Natural killer cell (primary cell): ENCODE measurements at regions not wholly inside any gene's neighbourhood (a gene's known extent, or its start where the extent isn't known, plus 50 kb on each side); places are given as distances from the start of the nearest gene placed in this dataset.

Experiments
- ATAC-seq, 3 donors: fragments of 150-1000 bp in 2 of 3; fragments of 200-7000 bp in 1 of 3; cut with Tn5 transposase; 1 replicate in 1 of 3; 2 replicates in 2 of 3; pipeline ENCODE4 v1.10.0; 2021; ENCODE audit warnings: mild to moderate bottlenecking in 2 of 3, moderate library complexity in 2 of 3
- DNase-seq, 2 donors: peaks; one replicate each; pipeline versions ENCODE4 v3.0.0 to v3.0.0-alpha.2; 2013 to 2021; ENCODE audit warnings: mixed read lengths in 1 of 2
- H3K27ac ChIP-seq: one replicate; pipeline ENCODE4 v1.5.1; 2013; ENCODE audit warnings: mild to moderate bottlenecking, low read length
- H3K27me3 ChIP-seq: one replicate; pipeline ENCODE4 v1.6.1; 2013; ENCODE audit warnings: low read length; ENCODE audit not compliant: control insufficient read depth, insufficient read depth
- H3K36me3 ChIP-seq: one replicate; pipeline ENCODE4 v1.6.1; 2013; ENCODE audit warnings: low read length; ENCODE audit not compliant: control insufficient read depth, insufficient read depth
- H3K4me1 ChIP-seq: one replicate; pipeline ENCODE4 v1.6.1; 2013; ENCODE audit warnings: low read length; ENCODE audit not compliant: control insufficient read depth, insufficient read depth
- H3K4me3 ChIP-seq: one replicate; pipeline ENCODE4 v1.5.1; 2013; ENCODE audit warnings: low read length
- H3K9me3 ChIP-seq: one replicate; pipeline ENCODE4 v1.6.1; 2013; ENCODE audit warnings: low read length; ENCODE audit not compliant: control insufficient read depth, insufficient read depth
- H3K27ac Mint-ChIP-seq, 2 donors: one replicate each; pipeline ENCODE4 v1.8.0; 2022; ENCODE audit warnings: mild to moderate bottlenecking in 2 of 2, mixed read lengths in 2 of 2, moderate library complexity in 1 of 2
- H3K27me3 Mint-ChIP-seq, 2 donors: one replicate each; pipeline ENCODE4 v1.8.0; 2022; ENCODE audit warnings: low read depth in 2 of 2, mixed read lengths in 2 of 2
- H3K36me3 Mint-ChIP-seq: one replicate; pipeline ENCODE4 v1.8.0; 2022; ENCODE audit warnings: mixed read lengths
- H3K4me1 Mint-ChIP-seq, 2 donors: one replicate each; pipeline ENCODE4 v1.8.0; 2022; ENCODE audit warnings: mixed read lengths in 2 of 2
- H3K4me3 Mint-ChIP-seq: one replicate; pipeline ENCODE4 v1.8.0; 2022; ENCODE audit warnings: mild to moderate bottlenecking, moderate library complexity, mixed read lengths
- H3K9me3 Mint-ChIP-seq, 2 donors: one replicate each; pipeline ENCODE4 v1.8.0; 2022; ENCODE audit warnings: mixed read lengths in 2 of 2
- whole genome bisulfite sequencing: methylation state at CpG from one replicate; pipeline ENCODE4 v1.1.7; 2013; ENCODE audit warnings: missing lambda C conversion rate; ENCODE audit not compliant: insufficient coverage; 5-methylcytosine and 5-hydroxymethylcytosine counted together
- intact Hi-C: fragments of 100-400 bp; cut with micrococcal nuclease; formaldehyde crosslinking; loops from one replicate; pipeline ENCODE4 v1.14.2; 2022
- TF ChIP-seq, protein P1 (sequence below): fragments of 200-600 bp; IDR thresholded peaks from one replicate; pipeline ENCODE4 v1.8.0; 2022; ENCODE audit warnings: antibody characterized with exemption

DNA sequence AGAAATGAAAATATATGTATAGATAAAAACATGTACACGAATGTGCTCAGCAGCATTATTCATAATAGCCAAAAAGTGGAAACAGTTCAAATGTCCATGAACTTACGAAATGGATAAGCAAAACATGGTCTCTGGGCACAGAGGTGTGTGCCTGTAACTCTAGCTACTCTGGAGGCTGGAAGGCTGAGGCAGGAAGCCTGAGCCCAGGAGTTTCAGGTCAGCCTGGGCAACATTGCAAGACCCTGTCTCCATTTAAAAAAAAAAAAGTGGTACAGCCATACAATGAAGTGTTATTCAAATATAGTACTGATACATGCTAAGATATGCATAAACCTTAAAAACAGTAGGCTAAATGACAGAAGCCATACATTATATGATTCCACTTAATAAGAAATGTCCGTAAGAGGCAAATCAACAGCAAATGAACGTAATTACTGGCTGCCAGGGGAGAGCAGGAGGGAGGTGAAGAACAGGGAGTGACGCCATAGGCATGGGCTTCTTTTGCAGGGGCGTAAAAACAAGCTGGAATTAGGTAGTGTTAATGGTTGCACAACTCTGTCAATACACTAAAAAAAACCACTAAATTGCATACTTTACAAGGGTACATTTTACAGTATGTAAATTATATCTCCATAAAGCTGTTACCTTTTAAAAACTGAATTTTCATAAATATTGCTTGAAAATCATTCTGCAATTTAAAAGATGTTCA, 87.2 kb upstream of the PLEKHM1 start:
- intact Hi-C loops: no loop called here
- Histone ChIP-seq H3K27me3 (no peaks in the 10 kb centered on the region), H3K4me3 (no peak overlapping the region), H3K9me3 (no peaks in the 10 kb centered on the region), H3K4me1 (peaks cover under 1% of the 10 kb centered on the region), H3K36me3 (no peaks in the 10 kb centered on the region), H3K27ac (no peak overlapping the region)
- TF ChIP-seq, protein P1, sequence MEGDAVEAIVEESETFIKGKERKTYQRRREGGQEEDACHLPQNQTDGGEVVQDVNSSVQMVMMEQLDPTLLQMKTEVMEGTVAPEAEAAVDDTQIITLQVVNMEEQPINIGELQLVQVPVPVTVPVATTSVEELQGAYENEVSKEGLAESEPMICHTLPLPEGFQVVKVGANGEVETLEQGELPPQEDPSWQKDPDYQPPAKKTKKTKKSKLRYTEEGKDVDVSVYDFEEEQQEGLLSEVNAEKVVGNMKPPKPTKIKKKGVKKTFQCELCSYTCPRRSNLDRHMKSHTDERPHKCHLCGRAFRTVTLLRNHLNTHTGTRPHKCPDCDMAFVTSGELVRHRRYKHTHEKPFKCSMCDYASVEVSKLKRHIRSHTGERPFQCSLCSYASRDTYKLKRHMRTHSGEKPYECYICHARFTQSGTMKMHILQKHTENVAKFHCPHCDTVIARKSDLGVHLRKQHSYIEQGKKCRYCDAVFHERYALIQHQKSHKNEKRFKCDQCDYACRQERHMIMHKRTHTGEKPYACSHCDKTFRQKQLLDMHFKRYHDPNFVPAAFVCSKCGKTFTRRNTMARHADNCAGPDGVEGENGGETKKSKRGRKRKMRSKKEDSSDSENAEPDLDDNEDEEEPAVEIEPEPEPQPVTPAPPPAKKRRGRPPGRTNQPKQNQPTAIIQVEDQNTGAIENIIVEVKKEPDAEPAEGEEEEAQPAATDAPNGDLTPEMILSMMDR: no peak
- Mint-ChIP-seq H3K4me1 (peaks cover 12 to 27% of the 10 kb centered on the region in 2 donors), H3K27ac (no peak overlapping the region), H3K9me3 (no peaks in the 10 kb centered on the region), H3K27me3 (no peaks in the 10 kb centered on the region), H3K4me3 (no peak overlapping the region), H3K36me3 (no peaks in the 10 kb centered on the region)
- DNase-seq (no peak), ATAC-seq (no peak)
- 97% methylated on average over 6 of the region's 6 CpGs for WGBS

DNA sequence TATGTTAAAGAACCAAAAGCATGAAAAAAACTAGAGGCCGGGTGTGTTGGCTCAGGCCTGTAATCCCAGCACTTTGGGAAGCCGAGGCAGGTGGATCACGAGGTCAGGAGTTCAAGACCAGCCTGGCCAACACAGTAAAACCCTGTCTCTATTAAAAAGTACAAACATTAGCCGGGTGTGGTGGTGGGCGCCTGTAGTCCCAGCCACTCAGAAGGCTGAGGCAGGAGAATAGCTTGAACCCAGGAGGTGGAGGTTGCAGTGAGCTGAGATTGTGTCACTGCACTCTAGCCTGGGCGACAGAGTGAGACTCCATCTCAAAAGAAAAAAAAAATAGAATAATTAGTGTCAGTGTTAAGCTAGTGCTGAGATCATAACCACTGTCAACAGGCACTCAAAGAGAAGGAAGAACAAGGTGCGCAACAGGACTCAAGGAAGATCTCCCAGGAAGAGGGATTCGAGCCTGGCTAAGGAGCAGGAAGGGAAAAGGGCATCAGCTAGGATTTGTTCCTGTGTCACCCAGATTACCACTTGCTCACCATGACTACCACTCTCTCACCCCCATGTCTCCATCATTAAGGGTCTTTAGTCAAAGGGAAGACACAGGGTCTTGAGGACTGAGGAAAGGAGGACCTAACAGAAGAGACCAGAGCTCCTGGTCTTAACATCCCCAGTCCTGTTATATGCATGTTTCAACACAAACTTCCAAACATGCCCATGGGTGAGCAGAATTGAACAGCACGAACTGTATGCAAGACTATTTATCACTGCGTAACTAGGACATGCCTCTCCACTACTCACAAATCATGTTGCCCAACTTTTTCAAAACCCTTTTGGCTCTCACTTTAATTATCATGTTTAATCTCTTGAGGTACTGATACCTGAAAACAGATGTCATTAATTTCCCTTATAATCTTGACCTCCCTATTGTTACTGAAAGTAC, 88.3 kb upstream of the PLEKHM1 start:
- TF ChIP-seq, protein P1: no peak
- Mint-ChIP-seq H3K9me3 (no peaks in the 10 kb centered on the region), H3K27me3 (no peaks in the 10 kb centered on the region), H3K4me1 (peaks cover 17 to 27% of the 10 kb centered on the region in 2 donors), H3K36me3 (no peaks in the 10 kb centered on the region), H3K4me3 (no peak overlapping the region), H3K27ac (no peak overlapping the region)
- intact Hi-C loops: no loop called here
- DNase-seq (no peak), ATAC-seq (no peak)
- H3K36me3 ChIP-seq: no peaks in the 10 kb centered on the region
- H3K4me1 ChIP-seq: peaks cover 3% of the 10 kb centered on the region
- H3K27me3 ChIP-seq: no peaks in the 10 kb centered on the region
- WGBS: 96% methylated on average over 10 of the region's 10 CpGs
- no peak overlapping the region for H3K4me3 ChIP-seq
- no peak overlapping the region for H3K27ac ChIP-seq
- H3K9me3 ChIP-seq: no peaks in the 10 kb centered on the region

DNA sequence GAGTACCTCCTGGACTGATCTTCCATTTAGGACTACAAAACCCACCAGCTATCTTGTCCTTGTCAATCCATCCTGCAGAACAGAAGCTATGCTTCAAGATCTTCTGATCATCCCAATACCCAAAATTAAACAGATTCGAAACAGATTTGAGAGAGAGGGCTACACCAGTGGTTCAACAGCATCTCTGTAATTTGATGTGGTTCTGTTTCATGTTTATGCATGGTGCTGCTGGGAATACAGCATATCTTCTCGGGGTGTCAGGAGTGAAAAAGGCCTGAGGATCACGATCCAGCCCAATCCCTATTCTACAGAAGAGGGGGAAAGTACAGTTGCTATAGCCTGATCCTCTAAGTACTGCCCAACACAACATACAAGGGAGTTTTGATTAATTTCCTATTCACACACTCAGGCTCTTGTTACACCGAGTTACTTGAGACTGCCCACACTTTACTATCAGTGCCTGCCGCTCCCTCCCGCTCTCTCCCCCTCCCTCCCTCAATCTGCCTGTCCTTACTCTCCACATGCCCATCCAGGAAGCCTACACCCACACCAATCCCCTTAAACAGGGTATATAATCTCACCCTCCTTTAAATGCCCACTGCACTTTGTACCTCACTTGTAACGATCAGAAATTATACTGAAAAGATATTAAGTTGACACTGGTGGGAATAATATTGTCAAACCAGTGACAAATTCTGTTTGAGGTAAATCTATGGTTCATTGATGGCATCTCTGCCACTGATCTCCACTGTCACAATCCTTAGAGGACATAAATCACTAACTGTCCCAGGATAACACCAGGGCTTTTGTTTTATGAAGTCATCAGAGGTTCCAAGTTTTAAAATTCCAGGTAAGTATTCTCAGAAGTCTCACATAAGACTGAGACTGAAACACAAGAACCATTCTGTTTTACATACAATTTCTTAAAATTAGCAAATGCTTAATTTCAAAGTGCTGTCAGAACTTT, 89.3 kb upstream of the PLEKHM1 start:
- Histone ChIP-seq H3K36me3 (no peaks in the 10 kb centered on the region), H3K27ac (no peak overlapping the region), H3K4me1 (peaks cover 3% of the 10 kb centered on the region), H3K27me3 (no peaks in the 10 kb centered on the region), H3K9me3 (no peaks in the 10 kb centered on the region), H3K4me3 (no peak overlapping the region)
- 95% methylated on average over 7 of the region's 7 CpGs for WGBS
- DNase-seq (no peak), ATAC-seq (no peak)
- TF ChIP-seq, protein P1: no peak
- Mint-ChIP-seq H3K9me3 (no peaks in the 10 kb centered on the region), H3K36me3 (no peaks in the 10 kb centered on the region), H3K27ac (peak overlapping the region in 1 of 2 donors; percentile 4), H3K4me3 (no peak overlapping the region), H3K4me1 (peaks cover 23% of the 10 kb centered on the region in 2 donors), H3K27me3 (no peaks in the 10 kb centered on the region)
- intact Hi-C loops: no loop called here
